Esophagus muscularis mucosa (tissue), 3 donors: ENCODE measurements at regions not wholly inside any gene's neighbourhood (a gene's known extent, or its start where the extent isn't known, plus 50 kb on each side); places are given as distances from the start of the nearest gene placed in this dataset.

Experiments
- POLR2AphosphoS5 ChIP-seq, 2 donors: sonication (generic); formaldehyde crosslinking; IDR thresholded peaks; one replicate each; pipeline ENCODE4 v1.6.1; 2017; ENCODE audit warnings: antibody characterized with exemption in 2 of 2
- TF ChIP-seq, protein P1 (sequence below), 3 experiments: fragments of 200-600 bp in 2 of 3; fragments of 450-650 bp in 1 of 3; sonication (generic) in 2 of 3; IDR thresholded peaks; one replicate each; pipeline ENCODE4 v1.5.1; 2017 to 2019; ENCODE audit warnings: antibody characterized with exemption in 3 of 3, mild to moderate bottlenecking in 2 of 3, moderate library complexity in 1 of 3

- no peak for TF ChIP-seq POLR2AphosphoS5 (IDR thresholded peaks at IDR 0.05)
- TF ChIP-seq, protein P1, sequence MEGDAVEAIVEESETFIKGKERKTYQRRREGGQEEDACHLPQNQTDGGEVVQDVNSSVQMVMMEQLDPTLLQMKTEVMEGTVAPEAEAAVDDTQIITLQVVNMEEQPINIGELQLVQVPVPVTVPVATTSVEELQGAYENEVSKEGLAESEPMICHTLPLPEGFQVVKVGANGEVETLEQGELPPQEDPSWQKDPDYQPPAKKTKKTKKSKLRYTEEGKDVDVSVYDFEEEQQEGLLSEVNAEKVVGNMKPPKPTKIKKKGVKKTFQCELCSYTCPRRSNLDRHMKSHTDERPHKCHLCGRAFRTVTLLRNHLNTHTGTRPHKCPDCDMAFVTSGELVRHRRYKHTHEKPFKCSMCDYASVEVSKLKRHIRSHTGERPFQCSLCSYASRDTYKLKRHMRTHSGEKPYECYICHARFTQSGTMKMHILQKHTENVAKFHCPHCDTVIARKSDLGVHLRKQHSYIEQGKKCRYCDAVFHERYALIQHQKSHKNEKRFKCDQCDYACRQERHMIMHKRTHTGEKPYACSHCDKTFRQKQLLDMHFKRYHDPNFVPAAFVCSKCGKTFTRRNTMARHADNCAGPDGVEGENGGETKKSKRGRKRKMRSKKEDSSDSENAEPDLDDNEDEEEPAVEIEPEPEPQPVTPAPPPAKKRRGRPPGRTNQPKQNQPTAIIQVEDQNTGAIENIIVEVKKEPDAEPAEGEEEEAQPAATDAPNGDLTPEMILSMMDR (IDR thresholded peaks at IDR 0.05), result no peak
Measured at GRCh38 chr11:38990841-38991240, 2392.8 kb upstream of the RAG2 start.
